Stimulated activated CD8-positive, alpha-beta memory T cell treated with anti-CD3 and anti-CD28 coated beads, Interleukin-7, amount 100 ng/mL, for 1 hour (primary cell): ENCODE measurements at regions not wholly inside any gene's neighbourhood (a gene's known extent, or its start where the extent isn't known, plus 50 kb on each side); places are given as distances from the start of the nearest gene placed in this dataset.

Experiments
- DNase-seq, 2 donors: peaks; one replicate each; pipeline ENCODE4 v3.0.0-alpha.2; 2020; ENCODE audit warnings: low read depth in 2 of 2

- DNase-seq: no peak
These were observed 269.4 kb downstream of the TCF7L2 start for GRCh38 chr10:113219446-113219845.

DNA sequence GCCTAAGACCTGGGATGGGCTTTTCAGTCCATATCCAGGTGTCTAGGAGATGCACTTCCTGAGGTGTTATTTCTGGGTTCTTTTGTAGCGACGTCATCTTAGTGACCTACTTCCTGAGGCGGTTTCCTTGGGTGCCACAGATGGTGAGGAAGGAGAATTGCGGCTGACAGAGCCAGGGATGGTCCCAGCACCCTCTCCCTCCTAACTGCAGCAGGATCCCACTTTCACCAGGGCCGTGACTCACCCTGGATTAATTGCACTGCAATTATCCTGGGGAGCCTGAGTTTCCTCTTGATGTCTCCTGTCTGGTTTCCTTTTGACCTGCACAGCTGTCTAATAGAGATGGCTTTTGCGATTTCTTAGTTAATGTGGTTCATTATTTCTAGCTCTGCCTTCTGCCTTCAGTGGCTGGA lies 271.7 kb downstream of the TCF7L2 start:
- no peak for DNase-seq

GRCh38 chr10:113222207-113222606 lies 272.2 kb downstream of the TCF7L2 start:
- DNase-seq: no peak

GRCh38 chr10:113225364-113225763 lies 275.3 kb downstream of the TCF7L2 start:
- no peak for DNase-seq

GRCh38 chr10:113225903-113226302 lies 275.9 kb downstream of the TCF7L2 start:
- DNase-seq: no peak

DNA sequence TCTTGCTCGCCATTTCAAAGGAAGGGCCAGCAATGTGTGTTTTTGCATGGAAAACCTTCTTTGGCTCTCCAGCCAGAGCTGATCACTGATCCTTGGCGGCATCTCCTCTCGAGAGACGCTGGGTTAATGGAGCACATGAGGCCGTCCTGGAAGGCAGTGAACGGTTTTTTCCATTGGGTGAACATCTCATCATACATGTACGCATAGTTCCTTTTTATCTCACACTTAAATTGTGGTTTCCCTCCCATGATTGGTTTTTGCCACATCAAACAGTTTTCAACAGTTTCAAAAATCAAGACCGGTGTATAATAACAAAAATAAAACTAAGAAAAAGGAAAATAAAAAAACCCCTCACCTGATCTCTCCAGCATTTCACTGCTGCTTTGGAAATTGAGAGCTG lies 276.4 kb downstream of the TCF7L2 start:
- no peak for DNase-seq

- DNase-seq: no peak
These were observed 276.9 kb downstream of the TCF7L2 start for GRCh38 chr10:113226831-113227445.

DNA sequence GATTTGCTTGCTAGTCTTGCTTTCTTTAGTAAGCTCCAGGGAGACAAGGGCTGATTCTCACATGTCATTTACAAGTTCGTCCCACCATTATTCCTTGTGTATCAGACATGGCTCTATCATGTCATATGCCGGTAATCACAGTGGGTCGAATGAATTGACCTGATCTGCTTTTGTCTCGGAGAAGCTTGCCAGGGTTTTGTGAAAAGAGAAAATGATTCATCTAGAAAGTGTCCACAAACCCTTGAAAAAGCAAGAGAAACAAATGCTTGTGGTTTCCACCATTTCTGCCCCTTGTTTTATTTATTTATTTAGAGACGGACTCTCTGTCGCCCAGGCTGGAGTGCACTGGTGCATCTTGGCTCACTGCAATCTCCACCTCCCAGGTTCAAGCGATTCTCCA lies 278.5 kb downstream of the TCF7L2 start:
- DNase-seq: no peak

DNA sequence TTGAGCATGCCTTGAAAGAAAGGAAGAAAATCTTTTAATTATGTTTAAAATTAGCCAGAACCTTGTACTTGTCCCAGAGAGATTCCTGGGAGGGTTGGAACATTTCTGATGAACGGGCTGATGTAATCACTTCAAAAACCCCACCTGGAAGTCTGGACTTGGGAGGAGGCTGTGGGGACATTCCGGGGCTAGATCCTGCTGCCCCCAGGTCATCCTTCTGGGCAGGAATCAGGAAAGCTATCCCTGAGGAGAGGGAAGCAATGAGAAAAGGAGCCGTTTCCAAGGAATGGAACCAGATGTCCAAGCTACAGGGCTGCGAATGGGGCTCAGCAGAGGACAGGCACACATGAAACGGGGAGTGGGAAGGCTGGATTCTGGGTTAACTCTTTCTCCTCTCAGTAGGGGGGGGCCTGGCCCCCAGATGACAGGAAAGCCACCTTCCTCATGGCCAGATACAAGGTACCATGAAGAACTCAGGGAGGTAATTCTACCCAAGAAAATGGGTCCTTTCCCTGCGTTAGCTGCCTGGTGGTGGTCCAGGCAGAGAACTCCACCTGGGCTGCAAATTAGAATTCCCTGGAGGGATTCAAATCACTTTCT lies 280.1 kb downstream of the TCF7L2 start:
- no peak for DNase-seq

DNA sequence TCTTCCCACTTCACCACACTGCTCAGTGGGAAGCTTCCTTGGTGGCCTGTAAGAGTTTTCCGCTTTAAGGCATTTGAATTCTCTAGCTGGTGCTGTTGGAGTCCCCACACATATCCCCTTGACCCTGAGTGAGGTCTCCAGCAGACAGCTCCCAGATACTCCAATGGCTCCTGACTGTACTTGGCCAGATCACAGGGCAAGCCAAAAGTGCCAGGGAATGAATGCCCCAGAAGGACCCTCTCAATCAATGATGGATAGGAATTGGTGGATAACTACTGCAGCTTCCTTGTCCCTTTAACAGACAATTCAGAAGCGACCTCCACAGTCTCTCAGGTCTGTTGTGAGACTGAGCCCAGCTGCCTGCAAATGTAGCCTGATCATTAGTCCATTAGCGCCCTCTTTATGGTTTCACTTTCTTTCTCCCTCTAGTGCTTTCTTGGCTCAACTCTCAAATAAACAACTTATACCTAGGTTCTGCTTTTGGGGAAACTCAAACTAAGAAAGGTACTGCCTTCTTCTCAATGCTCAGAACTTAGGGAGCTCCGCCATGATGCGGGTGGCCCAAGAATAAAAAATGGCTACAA lies 283.0 kb downstream of the TCF7L2 start:
- no peak for DNase-seq

DNA sequence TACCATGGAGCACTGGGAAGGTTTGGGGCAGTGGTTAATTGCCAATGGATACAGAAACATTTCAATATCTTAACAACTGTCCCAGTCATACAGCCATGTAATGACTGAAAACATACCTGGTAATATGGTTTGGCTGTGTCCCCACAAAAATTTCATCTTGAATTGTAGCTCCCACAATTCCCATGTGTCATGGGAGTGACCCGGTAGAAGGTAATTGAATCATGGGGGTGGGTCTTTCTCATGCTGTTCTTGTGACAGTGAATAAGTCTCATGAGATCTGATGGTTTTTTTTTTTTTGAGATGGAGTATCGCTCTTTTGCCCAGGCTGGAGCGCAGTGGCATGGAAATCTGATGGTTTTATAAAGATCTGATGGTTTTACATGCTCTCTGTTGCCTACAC lies 284.4 kb downstream of the TCF7L2 start:
- DNase-seq: no peak

- no peak for DNase-seq
These were observed 285.5 kb downstream of the TCF7L2 start for GRCh38 chr10:113235508-113235907.

DNA sequence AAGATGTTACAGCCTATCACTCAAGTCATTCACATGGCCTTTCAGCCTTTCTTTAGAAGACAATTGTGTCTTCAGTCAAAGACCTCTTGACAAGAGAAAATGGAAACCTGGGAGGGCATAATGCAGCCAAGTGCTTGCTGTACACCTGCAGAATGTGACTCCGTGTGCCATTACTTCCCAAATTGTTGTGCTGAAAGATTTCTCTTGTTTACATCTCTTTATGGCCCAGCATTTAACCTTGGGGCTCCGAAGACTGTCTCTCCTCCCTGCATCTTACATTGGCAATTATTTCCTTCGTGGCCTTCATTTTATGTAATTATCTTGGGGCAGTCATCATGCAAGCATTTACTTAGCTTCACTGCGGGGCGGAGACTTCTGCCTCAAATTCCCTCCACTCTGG lies 287.0 kb downstream of the TCF7L2 start:
- DNase-seq: no peak

DNA sequence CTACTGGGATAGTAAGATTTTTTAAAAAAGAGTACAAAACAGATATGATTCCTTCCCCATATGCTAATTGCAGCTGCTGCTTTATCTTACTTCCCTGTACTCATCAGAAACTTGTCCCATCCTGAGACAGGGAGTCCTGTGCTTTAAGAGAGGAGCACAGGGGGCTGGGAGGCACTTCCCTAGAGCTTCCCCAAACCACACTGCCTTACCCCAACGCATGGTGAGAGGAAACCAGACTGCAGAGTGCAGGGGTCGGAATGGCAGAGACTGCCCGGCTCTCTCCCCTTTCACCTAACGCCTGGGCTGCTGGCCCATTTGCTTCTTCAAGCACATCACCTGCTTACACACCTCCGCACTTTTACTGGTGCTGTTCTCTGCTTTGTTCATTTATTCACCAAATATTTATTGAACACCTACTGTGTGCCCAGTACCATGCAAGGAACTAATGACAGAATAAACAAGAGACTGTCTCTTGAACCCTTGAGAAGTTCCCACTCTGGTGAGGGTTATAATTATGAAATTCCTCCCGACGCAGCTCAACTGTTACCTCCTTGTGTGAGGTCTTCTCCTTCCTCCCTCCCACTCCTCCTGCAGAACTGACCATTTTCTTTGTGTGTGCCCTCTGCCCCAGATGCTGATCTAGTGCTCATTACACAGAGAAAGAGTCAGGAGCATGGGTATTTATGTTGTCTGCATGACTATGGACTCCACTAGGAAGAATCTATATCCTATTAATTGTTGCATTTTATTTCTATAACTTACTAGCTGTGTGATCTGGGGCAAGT lies 289.7 kb downstream of the TCF7L2 start:
- DNase-seq: no peak

DNA sequence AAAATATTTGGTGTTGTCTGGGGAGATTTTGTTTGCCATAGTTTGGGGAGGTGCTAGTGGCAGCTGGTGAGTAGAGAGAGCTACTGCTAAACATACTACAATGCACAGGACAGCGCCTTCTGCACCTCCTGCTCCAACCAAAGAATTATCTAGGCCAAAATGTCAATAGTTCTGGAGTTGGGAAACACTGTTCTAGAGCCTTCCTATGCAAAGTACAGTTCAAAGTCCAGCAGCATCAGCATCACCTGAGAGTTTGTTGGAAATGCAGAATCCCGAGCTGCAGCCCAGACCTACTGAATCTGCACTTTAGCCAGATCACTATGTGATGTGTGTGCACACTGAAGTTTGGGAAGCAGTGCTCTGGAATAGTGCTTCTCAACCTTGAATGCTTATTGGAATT lies 290.7 kb downstream of the TCF7L2 start:
- no peak for DNase-seq

GRCh38 chr10:113241599-113242360 lies 291.7 kb downstream of the TCF7L2 start:
- no peak for DNase-seq

GRCh38 chr10:113243311-113243710 lies 293.3 kb downstream of the TCF7L2 start:
- DNase-seq: no peak

- DNase-seq: no peak
These were observed 294.7 kb downstream of the TCF7L2 start for GRCh38 chr10:113244750-113245149.

DNA sequence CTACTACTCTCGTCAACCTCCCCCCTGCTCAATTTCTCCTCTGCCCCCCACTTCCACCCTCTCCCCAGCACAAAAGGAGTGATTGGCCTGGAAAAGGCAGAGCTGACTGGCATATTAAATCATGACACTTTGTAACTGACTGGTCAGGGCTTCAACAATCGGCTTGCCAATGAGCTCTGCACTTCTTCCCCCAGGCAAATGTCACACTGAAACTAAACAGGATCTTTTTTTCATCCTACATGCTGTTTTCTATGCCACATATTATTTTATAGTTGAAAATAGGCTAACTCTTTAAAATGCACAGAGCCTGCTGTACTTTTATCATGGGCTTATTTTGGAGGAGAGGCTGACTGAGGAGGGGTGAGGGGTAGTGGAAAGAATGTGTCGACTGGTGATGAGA lies 295.2 kb downstream of the TCF7L2 start:
- no peak for DNase-seq

DNA sequence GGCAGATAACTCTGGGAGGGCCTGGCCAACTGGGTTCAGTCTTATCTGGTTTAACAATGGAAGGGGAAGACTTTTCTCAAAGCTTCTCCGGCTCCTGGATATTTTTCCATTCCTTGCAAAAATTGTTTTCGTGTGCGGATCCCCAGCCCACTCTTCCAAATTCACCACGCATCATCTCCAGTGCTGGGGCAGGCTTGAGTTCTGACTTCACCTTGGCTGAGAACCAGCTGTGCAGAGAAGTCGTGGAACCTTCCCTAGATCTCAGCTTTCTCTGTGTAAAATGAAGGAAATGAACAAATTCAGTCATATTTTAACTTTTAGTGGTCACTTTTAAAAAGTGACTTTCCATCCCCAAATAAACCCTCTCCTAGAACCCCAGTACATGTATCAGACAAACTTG lies 297.0 kb downstream of the TCF7L2 start:
- DNase-seq: no peak

GRCh38 chr10:113252650-113253618 lies 299.9 kb upstream of the HABP2 start:
- no peak for DNase-seq
